GM12878 (cell line): ENCODE measurements at regions not wholly inside any gene's neighbourhood (a gene's known extent, or its start where the extent isn't known, plus 50 kb on each side); places are given as distances from the start of the nearest gene placed in this dataset.

ENCODE experiments used
- ATAC-seq: fragments of 200-7000 bp; cut with Tn5 transposase; 3 replicates; pipeline ENCODE4 v1.9.1; 2020; ENCODE audit warnings: mild to moderate bottlenecking, moderate library complexity
- BruUV-seq: library from RNA; stranded (reverse); fragments of 400-500 nt; replicated peaks from 2 replicates; lab custom pipeline; 2021; lab: Mats Ljungman, UMichigan
- CTCF ChIA-PET: fragments of 300-600 bp; sonication (Branson Sonifier 250); formaldehyde crosslinking; extraction: SDS; loops from one replicate; lab custom pipeline; 2021; ENCODE audit warnings: inconsistent platforms; lab: Yijun Ruan, JAX
- POLR2A ChIA-PET: fragments of 350-600 bp; formaldehyde crosslinking; extraction: SDS; loops from one replicate; lab custom pipeline; 2021; ENCODE audit warnings: inconsistent platforms; lab: Charles Lee
- RAD21 ChIA-PET: fragments of 300-600 bp; sonication (Branson Sonifier 250); formaldehyde crosslinking; loops from one replicate; lab custom pipeline; 2023; ENCODE audit warnings: antibody characterized with exemption; ENCODE audit not compliant: unreplicated experiment; lab: Charles Lee
- SMC1A ChIA-PET: fragments of 300-600 bp; sonication (Branson Sonifier 250); formaldehyde crosslinking; loops from one replicate; lab custom pipeline; 2023; ENCODE audit not compliant: unreplicated experiment, uncharacterized antibody; lab: Charles Lee
- DNase-seq: peaks from one replicate; pipeline ENCODE4 v3.0.0-alpha.2; 2011; ENCODE audit warnings: low read depth, low spot score
- FAIRE-seq: peaks from 3 replicates; lab custom pipeline; 2011; peaks lifted over from hg19 to GRCh38; lab: Jason Lieb, UNC
- H2AFZ ChIP-seq: 2 replicates; pipeline ENCODE4 v1.6.0; 2011; ENCODE audit warnings: low read depth, low read length, control low read depth; ENCODE audit not compliant: control insufficient read depth
- H3K27ac ChIP-seq: 2 replicates; pipeline ENCODE4 v1.5.1; 2011; ENCODE audit warnings: control low read depth; ENCODE audit not compliant: control insufficient read depth, insufficient read depth
- H3K27me3 ChIP-seq, 2 experiments: replicated peaks in 1 of 2; 2 replicates each; pipeline versions ENCODE4 v1.6.0 to v1.6.1; 2011; ENCODE audit warnings: low read length in 1 of 2; ENCODE audit not compliant: control insufficient read depth in 2 of 2, insufficient read depth in 2 of 2
- H3K36me3 ChIP-seq, 2 experiments: 2 replicates each; pipeline ENCODE4 v1.5.1; 2011; ENCODE audit warnings: low read length in 1 of 2; ENCODE audit not compliant: control insufficient read depth in 2 of 2, insufficient read depth in 2 of 2
- H3K4me1 ChIP-seq: 2 replicates; pipeline ENCODE4 v1.6.1; 2011; ENCODE audit warnings: mild to moderate bottlenecking, low read length, moderate library complexity, mixed read lengths; ENCODE audit not compliant: control insufficient read depth, insufficient read depth
- H3K4me2 ChIP-seq: 2 replicates; pipeline ENCODE4 v1.6.0; 2011; ENCODE audit warnings: control low read depth; ENCODE audit not compliant: control insufficient read depth, insufficient read depth
- H3K4me3 ChIP-seq: fragments of 200-600 bp; sonication (generic); 2 replicates; pipeline ENCODE4 v1.5.1; 2016
- H3K79me2 ChIP-seq: 2 replicates; pipeline ENCODE4 v1.6.0; 2011; ENCODE audit warnings: low read length; ENCODE audit not compliant: control insufficient read depth, insufficient read depth
- H3K9ac ChIP-seq: 2 replicates; pipeline ENCODE4 v1.8.0; 2011; ENCODE audit warnings: low read length, control low read depth, mixed read lengths; ENCODE audit not compliant: control insufficient read depth, insufficient read depth
- H3K9me3 ChIP-seq: replicated peaks from 3 replicates; pipeline ENCODE4 v1.5.1; 2011; ENCODE audit warnings: mild to moderate bottlenecking, low read length; ENCODE audit not compliant: control insufficient read depth, insufficient read depth
- H4K20me1 ChIP-seq: 2 replicates; pipeline ENCODE4 v1.6.0; 2011; ENCODE audit not compliant: control insufficient read depth, insufficient read depth
- CBX3 ChIP-seq: fragments of 200-600 bp; sonication (generic); IDR thresholded peaks from 2 replicates; pipeline ENCODE4 v1.6.1; 2016; ENCODE audit warnings: low read depth, borderline replicate concordance
- HDGF ChIP-seq: fragments of 450-650 bp; IDR thresholded peaks from 2 replicates; pipeline ENCODE4 v1.6.1; 2016; ENCODE audit warnings: antibody characterized with exemption
- IKZF2 ChIP-seq, 2 experiments: fragments of 450-650 bp; IDR thresholded peaks; 2 replicates each; pipeline ENCODE4 v1.6.1; 2017; ENCODE audit warnings: mild to moderate bottlenecking in 2 of 2, moderate library complexity in 2 of 2
- MXI1 ChIP-seq: fragments of 150-350 bp; IDR thresholded peaks from 2 replicates; pipeline ENCODE4 v1.6.1; 2011; ENCODE audit warnings: low read depth, mild to moderate bottlenecking, inconsistent platforms, low read length, improper control_type of control experiment
- NR2F1 ChIP-seq: fragments of 450-650 bp; conservative IDR thresholded peaks from 2 replicates; pipeline ENCODE4 v1.6.1; 2017; ENCODE audit warnings: mild to moderate bottlenecking
- NRF1 ChIP-seq: conservative IDR thresholded peaks from 2 replicates; pipeline ENCODE4 v1.6.1; 2011; ENCODE audit warnings: mild to moderate bottlenecking, low read depth, low read length, improper control_type of control experiment
- PKNOX1 ChIP-seq: fragments of 450-650 bp; IDR thresholded peaks from 2 replicates; pipeline ENCODE4 v1.6.1; 2016; ENCODE audit warnings: mild to moderate bottlenecking
- POU2F2 ChIP-seq: IDR thresholded peaks from 3 replicates; pipeline ENCODE4 v1.6.1; 2011; ENCODE audit warnings: low read depth, mild to moderate bottlenecking, low read length, borderline replicate concordance
- RB1 ChIP-seq: fragments of 450-650 bp; formaldehyde crosslinking; IDR thresholded peaks from 2 replicates; pipeline ENCODE4 v1.6.1; 2017; ENCODE audit warnings: mild to moderate bottlenecking, borderline replicate concordance
- ZNF217 ChIP-seq: fragments of 450-650 bp; IDR thresholded peaks from 2 replicates; pipeline ENCODE4 v1.6.1; 2017; ENCODE audit warnings: antibody characterized with exemption, mild to moderate bottlenecking
- WGBS: methylation state at CpG from one replicate; pipeline ENCODE4 v1.1.6; 2016; ENCODE audit warnings: low lambda C conversion rate; ENCODE audit not compliant: insufficient replicate concordance, insufficient coverage; ENCODE audit errors: missing lambda C conversion rate; 5-methylcytosine and 5-hydroxymethylcytosine counted together
- in situ Hi-C: fragments of 300-500 bp; cut with MboI; formaldehyde crosslinking; loops from 9 replicates; pipeline ENCODE4 v1.14.3; 2018; ENCODE audit warnings: mixed read lengths
- intact Hi-C: fragments of 100-400 bp; cut with micrococcal nuclease; formaldehyde crosslinking; loops from one replicate; pipeline ENCODE4 v1.14.2; 2022; ENCODE audit not compliant: unreplicated experiment
- TF ChIP-seq, protein P1 (sequence below): fragments of 450-650 bp; IDR thresholded peaks from 2 replicates; pipeline ENCODE4 v1.6.1; 2018; ENCODE audit warnings: borderline replicate concordance, mild to moderate bottlenecking; ENCODE audit not compliant: partially characterized antibody
- TF ChIP-seq, protein P2 (sequence below): fragments of 450-650 bp; formaldehyde crosslinking; IDR thresholded peaks from 2 replicates; pipeline ENCODE4 v1.4.0; 2020; ENCODE audit warnings: mild to moderate bottlenecking, moderate library complexity
- TF ChIP-seq, protein P3 (sequence below): IDR thresholded peaks from 2 replicates; pipeline ENCODE4 v1.6.1; 2011; ENCODE audit warnings: borderline replicate concordance, low read depth, mild to moderate bottlenecking, moderate library complexity, low read length; ENCODE audit not compliant: insufficient read depth, poor library complexity, severe bottlenecking

DNA sequence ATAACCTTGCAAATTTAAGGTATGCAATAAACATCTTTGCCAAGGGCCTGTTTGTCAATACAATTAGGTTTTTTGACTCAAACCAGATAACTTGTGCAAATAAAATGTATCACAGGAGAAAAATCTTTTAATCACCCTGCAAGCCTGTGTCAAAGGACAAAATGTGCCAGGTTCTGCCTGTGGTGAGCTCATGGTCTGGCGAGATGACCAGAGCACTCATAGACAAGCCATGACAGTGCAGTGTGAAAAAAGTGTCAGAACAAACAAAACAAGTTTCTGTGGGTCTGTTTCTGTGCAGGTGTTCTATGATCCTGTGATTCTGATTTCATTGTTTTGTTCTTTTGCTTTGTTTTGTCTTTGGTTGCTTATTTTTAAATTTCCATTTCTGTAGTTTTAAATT, 847.2 kb downstream of the VRK1 start:
- ChIA-PET CTCF (no interaction called here), SMC1A (interaction anchor here (1.2 to 1.8 kb wide), 2 partner anchors 22 to 26 kb away, joined by 3 to 4 read pairs; no protein-coding TSS in a partner anchor), POLR2A (no interaction called here), RAD21 (no interaction called here)
- in situ Hi-C loops (no loop called here), intact Hi-C loops (no loop called here)
- Histone ChIP-seq H3K36me3 (no peaks in the 10 kb centered on the region), H3K79me2 (no peaks in the 10 kb centered on the region), H4K20me1 (no peaks in the 10 kb centered on the region), H2AFZ (no peak overlapping the region), H3K27me3 (no peaks in the 10 kb centered on the region), H3K4me2 (no peak overlapping the region), H3K9ac (no peak overlapping the region), H3K9me3 (no peaks in the 10 kb centered on the region), H3K27ac (no peak overlapping the region), H3K4me3 (no peak overlapping the region), H3K4me1 (no peaks in the 10 kb centered on the region)
- FAIRE-seq (no peak), DNase-seq (no peak), ATAC-seq (no peak)
- WGBS = 0% methylated on average over 1 of the region's 1 CpG
- TF ChIP-seq HDGF = no peak
- TF ChIP-seq ZNF217 = no peak
- TF ChIP-seq NRF1 = no peak
- TF ChIP-seq, protein P1, sequence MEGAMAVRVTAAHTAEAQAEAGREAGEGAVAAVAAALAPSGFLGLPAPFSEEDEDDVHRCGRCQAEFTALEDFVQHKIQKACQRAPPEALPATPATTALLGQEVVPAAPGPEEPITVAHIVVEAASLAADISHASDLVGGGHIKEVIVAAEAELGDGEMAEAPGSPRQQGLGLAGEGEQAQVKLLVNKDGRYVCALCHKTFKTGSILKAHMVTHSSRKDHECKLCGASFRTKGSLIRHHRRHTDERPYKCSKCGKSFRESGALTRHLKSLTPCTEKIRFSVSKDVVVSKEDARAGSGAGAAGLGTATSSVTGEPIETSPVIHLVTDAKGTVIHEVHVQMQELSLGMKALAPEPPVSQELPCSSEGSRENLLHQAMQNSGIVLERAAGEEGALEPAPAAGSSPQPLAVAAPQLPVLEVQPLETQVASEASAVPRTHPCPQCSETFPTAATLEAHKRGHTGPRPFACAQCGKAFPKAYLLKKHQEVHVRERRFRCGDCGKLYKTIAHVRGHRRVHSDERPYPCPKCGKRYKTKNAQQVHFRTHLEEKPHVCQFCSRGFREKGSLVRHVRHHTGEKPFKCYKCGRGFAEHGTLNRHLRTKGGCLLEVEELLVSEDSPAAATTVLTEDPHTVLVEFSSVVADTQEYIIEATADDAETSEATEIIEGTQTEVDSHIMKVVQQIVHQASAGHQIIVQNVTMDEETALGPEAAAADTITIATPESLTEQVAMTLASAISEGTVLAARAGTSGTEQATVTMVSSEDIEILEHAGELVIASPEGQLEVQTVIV = no peak
- no peak for TF ChIP-seq NR2F1
- no peak for TF ChIP-seq CBX3
- TF ChIP-seq, protein P2, sequence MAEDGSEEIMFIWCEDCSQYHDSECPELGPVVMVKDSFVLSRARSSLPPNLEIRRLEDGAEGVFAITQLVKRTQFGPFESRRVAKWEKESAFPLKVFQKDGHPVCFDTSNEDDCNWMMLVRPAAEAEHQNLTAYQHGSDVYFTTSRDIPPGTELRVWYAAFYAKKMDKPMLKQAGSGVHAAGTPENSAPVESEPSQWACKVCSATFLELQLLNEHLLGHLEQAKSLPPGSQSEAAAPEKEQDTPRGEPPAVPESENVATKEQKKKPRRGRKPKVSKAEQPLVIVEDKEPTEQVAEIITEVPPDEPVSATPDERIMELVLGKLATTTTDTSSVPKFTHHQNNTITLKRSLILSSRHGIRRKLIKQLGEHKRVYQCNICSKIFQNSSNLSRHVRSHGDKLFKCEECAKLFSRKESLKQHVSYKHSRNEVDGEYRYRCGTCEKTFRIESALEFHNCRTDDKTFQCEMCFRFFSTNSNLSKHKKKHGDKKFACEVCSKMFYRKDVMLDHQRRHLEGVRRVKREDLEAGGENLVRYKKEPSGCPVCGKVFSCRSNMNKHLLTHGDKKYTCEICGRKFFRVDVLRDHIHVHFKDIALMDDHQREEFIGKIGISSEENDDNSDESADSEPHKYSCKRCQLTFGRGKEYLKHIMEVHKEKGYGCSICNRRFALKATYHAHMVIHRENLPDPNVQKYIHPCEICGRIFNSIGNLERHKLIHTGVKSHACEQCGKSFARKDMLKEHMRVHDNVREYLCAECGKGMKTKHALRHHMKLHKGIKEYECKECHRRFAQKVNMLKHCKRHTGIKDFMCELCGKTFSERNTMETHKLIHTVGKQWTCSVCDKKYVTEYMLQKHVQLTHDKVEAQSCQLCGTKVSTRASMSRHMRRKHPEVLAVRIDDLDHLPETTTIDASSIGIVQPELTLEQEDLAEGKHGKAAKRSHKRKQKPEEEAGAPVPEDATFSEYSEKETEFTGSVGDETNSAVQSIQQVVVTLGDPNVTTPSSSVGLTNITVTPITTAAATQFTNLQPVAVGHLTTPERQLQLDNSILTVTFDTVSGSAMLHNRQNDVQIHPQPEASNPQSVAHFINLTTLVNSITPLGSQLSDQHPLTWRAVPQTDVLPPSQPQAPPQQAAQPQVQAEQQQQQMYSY (CRISPR knock-in tag) = no peak
- no peak for TF ChIP-seq MXI1
- TF ChIP-seq, protein P3, sequence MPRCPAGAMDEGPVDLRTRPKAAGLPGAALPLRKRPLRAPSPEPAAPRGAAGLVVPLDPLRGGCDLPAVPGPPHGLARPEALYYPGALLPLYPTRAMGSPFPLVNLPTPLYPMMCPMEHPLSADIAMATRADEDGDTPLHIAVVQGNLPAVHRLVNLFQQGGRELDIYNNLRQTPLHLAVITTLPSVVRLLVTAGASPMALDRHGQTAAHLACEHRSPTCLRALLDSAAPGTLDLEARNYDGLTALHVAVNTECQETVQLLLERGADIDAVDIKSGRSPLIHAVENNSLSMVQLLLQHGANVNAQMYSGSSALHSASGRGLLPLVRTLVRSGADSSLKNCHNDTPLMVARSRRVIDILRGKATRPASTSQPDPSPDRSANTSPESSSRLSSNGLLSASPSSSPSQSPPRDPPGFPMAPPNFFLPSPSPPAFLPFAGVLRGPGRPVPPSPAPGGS = no peak
- no peak for TF ChIP-seq RB1
- TF ChIP-seq PKNOX1 = no peak
- TF ChIP-seq IKZF2 (IDR thresholded peaks at IDR 0.05) = no peak
- TF ChIP-seq POU2F2 = no peak
- BruUV-seq = no TSS peak
